ENCODE measurements at regions not wholly inside any gene's neighbourhood (a gene's known extent, or its start where the extent isn't known, plus 50 kb on each side); places are given as distances from the start of the nearest gene placed in this dataset.
"Not testable (repeated sequence)": the region's sequence is repeated elsewhere in the genome, so short reads cannot be mapped to it uniquely, and the experiment has no call there.

- Histone ChIP-seq H3K9me3 (no peaks in the 10 kb centered on the region), H3K27me3 (no peaks in the 10 kb centered on the region), H3K4me3 (no peak overlapping the region), H3K36me3 (no peaks in the 10 kb centered on the region), H3K27ac (no peak overlapping the region), H3K4me1 (no peaks in the 10 kb centered on the region)
- DNase-seq (no peak), ATAC-seq (ENCODE audit: low FRiP score in 2 of 2) (no peak)
- WGBS, 2 donors: 81% methylated on average over 2 of the region's 2 CpGs
- no peak for TF ChIP-seq POLR2AphosphoS5 (IDR thresholded peaks at IDR 0.05)
- TF ChIP-seq CTCF (IDR thresholded peaks at IDR 0.05): no peak
- no peak for TF ChIP-seq POLR2A (IDR thresholded peaks at IDR 0.05)
- TF ChIP-seq EP300 (IDR thresholded peaks at IDR 0.05): no peak
These were observed 438.5 kb upstream of the NUDT12 start for GRCh38 chr5:104001136-104001535.

- no peak overlapping the region for H3K27ac ChIP-seq
- H3K9me3 ChIP-seq: no peaks in the 10 kb centered on the region
- WGBS, 2 donors: 63 to 65% methylated on average over 1 of the region's 1 CpG
- ATAC-seq (ENCODE audit: low FRiP score in 2 of 2): no peak
- no peaks in the 10 kb centered on the region for H3K36me3 ChIP-seq
- H3K4me3 ChIP-seq: no peak overlapping the region
- TF ChIP-seq POLR2A (IDR thresholded peaks at IDR 0.05): no peak
- TF ChIP-seq EP300 (IDR thresholded peaks at IDR 0.05): no peak
- no peak for TF ChIP-seq CTCF (IDR thresholded peaks at IDR 0.05)
- DNase-seq: no peak
- no peaks in the 10 kb centered on the region for H3K4me1 ChIP-seq
- no peaks in the 10 kb centered on the region for H3K27me3 ChIP-seq
These were observed 430.4 kb upstream of the NUDT12 start for GRCh38 chr5:103993031-103993430.

GRCh38 chr5:103990064-103990463, 427.5 kb upstream of the NUDT12 start:
- Histone ChIP-seq H3K9me3 (no peaks in the 10 kb centered on the region), H3K36me3 (no peaks in the 10 kb centered on the region), H3K27me3 (no peaks in the 10 kb centered on the region), H3K27ac (no peak overlapping the region), H3K4me3 (no peak overlapping the region), H3K4me1 (no peaks in the 10 kb centered on the region)
- no peak for DNase-seq
- ATAC-seq (ENCODE audit: low FRiP score in 2 of 2): no peak
- WGBS, 2 donors: 74 to 95% methylated on average over 4 of the region's 4 CpGs
- TF ChIP-seq POLR2AphosphoS5 (IDR thresholded peaks at IDR 0.05) (no peak), CTCF (IDR thresholded peaks at IDR 0.05) (no peak), POLR2A (IDR thresholded peaks at IDR 0.05) (no peak), EP300 (IDR thresholded peaks at IDR 0.05) (no peak)

GRCh38 chr5:103981592-103981991, 419.0 kb upstream of the NUDT12 start:
- Histone ChIP-seq H3K9me3 (no peaks in the 10 kb centered on the region), H3K27ac (no peak overlapping the region), H3K4me1 (no peaks in the 10 kb centered on the region), H3K4me3 (no peak overlapping the region), H3K27me3 (no peaks in the 10 kb centered on the region), H3K36me3 (no peaks in the 10 kb centered on the region)
- no peak for ATAC-seq (ENCODE audit: low FRiP score in 2 of 2)
- WGBS, 2 donors: 78 to 84% methylated on average over 4 of the region's 4 CpGs
- TF ChIP-seq POLR2AphosphoS5 (IDR thresholded peaks at IDR 0.05) (no peak), CTCF (IDR thresholded peaks at IDR 0.05) (no peak), EP300 (IDR thresholded peaks at IDR 0.05) (no peak), POLR2A (IDR thresholded peaks at IDR 0.05) (no peak)
- DNase-seq: no peak

GRCh38 chr5:103973669-103974068, 411.1 kb upstream of the NUDT12 start:
- Histone ChIP-seq H3K27ac (no peak overlapping the region), H3K4me3 (no peak overlapping the region), H3K36me3 (no peaks in the 10 kb centered on the region), H3K9me3 (peaks cover 0 to 5% (median 0%) of the 10 kb centered on the region in 4 donors), H3K4me1 (no peaks in the 10 kb centered on the region), H3K27me3 (no peaks in the 10 kb centered on the region)
- TF ChIP-seq POLR2A (IDR thresholded peaks at IDR 0.05): no peak
- no peak for TF ChIP-seq POLR2AphosphoS5 (IDR thresholded peaks at IDR 0.05)
- TF ChIP-seq EP300 (IDR thresholded peaks at IDR 0.05): no peak
- no peak for TF ChIP-seq CTCF (IDR thresholded peaks at IDR 0.05)
- no peak for ATAC-seq (ENCODE audit: low FRiP score in 2 of 2)
- no peak for DNase-seq

- H3K27me3 ChIP-seq; H3K4me1 ChIP-seq; H3K4me3 ChIP-seq; H3K36me3 ChIP-seq; ATAC-seq (ENCODE audit: low FRiP score in 2 of 2); H3K27ac ChIP-seq: not testable (repeated sequence)
- peak in 1 of 2 donors; percentile 64 for DNase-seq
- WGBS, 2 donors: 99% methylated on average over 24 of the region's 25 CpGs; no CpG with 5 or more reads in 1 of the 2 donors
- H3K9me3 ChIP-seq: peaks cover 0 to 16% (median 3%) of the 10 kb centered on the region in 4 donors
These were observed 403.7 kb upstream of the NUDT12 start for GRCh38 chr5:103966295-103966694.
